HCT116 (cell line): ENCODE measurements at regions not wholly inside any gene's neighbourhood (a gene's known extent, or its start where the extent isn't known, plus 50 kb on each side); places are given as distances from the start of the nearest gene placed in this dataset.

Experiments used
- ELF1 ChIP-seq: IDR thresholded peaks from 2 replicates; pipeline ENCODE4 v1.6.1; 2012; ENCODE audit warnings: low read depth, borderline replicate concordance
- EZH2 ChIP-seq: fragments of 200-600 bp; sonication (generic); IDR thresholded peaks from 2 replicates; pipeline ENCODE4 v1.6.1; 2017; ENCODE audit warnings: antibody characterized with exemption, mixed run types
- MAX ChIP-seq: IDR thresholded peaks from 2 replicates; pipeline ENCODE4 v1.6.1; 2012
- POLR2A ChIP-seq: IDR thresholded peaks from 2 replicates; pipeline ENCODE4 v1.7.0; 2011; ENCODE audit warnings: borderline replicate concordance; ENCODE audit not compliant: insufficient read depth, insufficient read length; ENCODE audit errors: extremely low read depth
- POLR2AphosphoS5 ChIP-seq: IDR thresholded peaks from 2 replicates; pipeline ENCODE4 v1.6.1; 2011; ENCODE audit warnings: mild to moderate bottlenecking, low read depth, low read length, moderate library complexity
- RAD21 ChIP-seq: IDR thresholded peaks from 2 replicates; pipeline ENCODE4 v1.6.1; 2012; ENCODE audit warnings: low read depth, mild to moderate bottlenecking
- REST ChIP-seq: IDR thresholded peaks from 2 replicates; pipeline ENCODE4 v1.6.1; 2012; ENCODE audit warnings: low read depth
- TF ChIP-seq, protein P1 (sequence below), 3 experiments: fragments of 200-600 bp in 1 of 3; sonication (generic) in 1 of 3; IDR thresholded peaks in 2 of 3; conservative IDR thresholded peaks in 1 of 3; 2 replicates each; pipeline ENCODE4 v1.5.1; 2012 to 2017; ENCODE audit warnings: low read depth in 2 of 3, low read length in 2 of 3, antibody characterized with exemption in 1 of 3, borderline replicate concordance in 1 of 3, control low read depth in 1 of 3, mild to moderate bottlenecking in 1 of 3, mixed read lengths in 1 of 3, mixed run types in 1 of 3, moderate library complexity in 1 of 3; ENCODE audit not compliant: insufficient read depth in 1 of 3

DNA sequence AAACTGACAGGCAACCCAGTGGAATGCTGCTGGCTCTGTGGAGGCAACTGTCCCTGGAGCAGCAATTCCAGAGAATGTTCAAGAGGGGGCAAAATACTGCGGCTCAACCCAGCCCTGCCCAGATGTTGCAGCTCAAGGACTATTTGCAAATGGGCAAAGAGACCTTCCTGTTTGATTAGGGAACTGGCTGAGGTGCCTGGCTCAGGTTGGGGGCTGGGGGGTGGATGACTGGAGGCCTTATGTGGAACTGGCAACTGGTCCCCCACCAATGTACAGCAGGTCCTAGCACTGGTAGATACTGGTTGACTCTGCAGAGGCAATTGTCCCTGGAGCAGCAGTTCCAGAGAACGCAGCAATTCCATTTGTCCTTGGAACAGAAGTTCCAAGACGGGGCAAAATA is 302.5 kb downstream of the ZPLD1 start:
- TF ChIP-seq, protein P1, sequence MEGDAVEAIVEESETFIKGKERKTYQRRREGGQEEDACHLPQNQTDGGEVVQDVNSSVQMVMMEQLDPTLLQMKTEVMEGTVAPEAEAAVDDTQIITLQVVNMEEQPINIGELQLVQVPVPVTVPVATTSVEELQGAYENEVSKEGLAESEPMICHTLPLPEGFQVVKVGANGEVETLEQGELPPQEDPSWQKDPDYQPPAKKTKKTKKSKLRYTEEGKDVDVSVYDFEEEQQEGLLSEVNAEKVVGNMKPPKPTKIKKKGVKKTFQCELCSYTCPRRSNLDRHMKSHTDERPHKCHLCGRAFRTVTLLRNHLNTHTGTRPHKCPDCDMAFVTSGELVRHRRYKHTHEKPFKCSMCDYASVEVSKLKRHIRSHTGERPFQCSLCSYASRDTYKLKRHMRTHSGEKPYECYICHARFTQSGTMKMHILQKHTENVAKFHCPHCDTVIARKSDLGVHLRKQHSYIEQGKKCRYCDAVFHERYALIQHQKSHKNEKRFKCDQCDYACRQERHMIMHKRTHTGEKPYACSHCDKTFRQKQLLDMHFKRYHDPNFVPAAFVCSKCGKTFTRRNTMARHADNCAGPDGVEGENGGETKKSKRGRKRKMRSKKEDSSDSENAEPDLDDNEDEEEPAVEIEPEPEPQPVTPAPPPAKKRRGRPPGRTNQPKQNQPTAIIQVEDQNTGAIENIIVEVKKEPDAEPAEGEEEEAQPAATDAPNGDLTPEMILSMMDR (IDR thresholded peaks at IDR 0.05 in 2 of 3, conservative IDR thresholded peaks at IDR 0.05 in 1 of 3; ENCODE audit: borderline replicate concordance in 1 of 3, insufficient read depth in 1 of 3, low read depth in 2 of 3, low read length in 2 of 3): no peak
- TF ChIP-seq RAD21 (no peak), EZH2 (no peak), POLR2A (no peak), MAX (no peak), REST (no peak), ELF1 (no peak), POLR2AphosphoS5 (no peak)
